ENCODE measurements at regions not wholly inside any gene's neighbourhood (a gene's known extent, or its start where the extent isn't known, plus 50 kb on each side); places are given as distances from the start of the nearest gene placed in this dataset.

DNA sequence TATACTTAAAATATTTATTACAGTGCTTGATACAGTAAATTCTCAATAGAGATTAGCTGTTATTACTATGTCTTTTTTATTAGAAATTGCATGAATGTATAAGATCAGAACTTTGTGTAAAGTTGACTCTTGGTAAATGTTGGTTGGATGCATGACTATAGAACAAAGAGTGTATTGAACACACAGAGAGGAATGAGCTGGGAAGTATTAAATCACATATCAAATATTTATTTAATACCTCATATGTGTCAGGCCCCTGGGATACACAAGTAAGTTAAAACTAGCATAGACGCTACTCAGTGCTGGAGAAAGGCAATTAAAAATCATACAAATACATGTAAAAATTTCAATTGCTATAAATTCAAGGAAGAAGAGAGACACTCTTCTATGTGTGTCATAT lies 550.7 kb upstream of the TLE4 start:
- H3K4me1 ChIP-seq (replicated peaks in 1 of 4; ENCODE audit: control insufficient read depth in 3 of 4, insufficient read depth in 4 of 4, low read length in 3 of 4) = peaks cover 0 to under 1% (median under 1%) of the 10 kb centered on the region in 4 experiments; a peak in 1 of 7 replicates
- H3K18ac ChIP-seq (ENCODE audit: extremely low read depth, low read length) = no peak overlapping the region
- H3K4ac ChIP-seq (replicated peaks; ENCODE audit: insufficient read length, low read depth, low read length) = no peak overlapping the region
- H3K4me3 ChIP-seq (ENCODE audit: extremely low read depth in 1 of 4, insufficient read depth in 2 of 4, low read depth in 3 of 4, low read length in 4 of 4) = no peak overlapping the region
- H3K14ac ChIP-seq (ENCODE audit: insufficient read length) = no peak overlapping the region
- no peak overlapping the region for H2BK120ac ChIP-seq (replicated peaks; ENCODE audit: low read depth, low read length)
- H2BK12ac ChIP-seq (ENCODE audit: low read depth, low read length) = no peak overlapping the region
- H3K56ac ChIP-seq (replicated peaks; ENCODE audit: insufficient read length, low read depth, low read length) = no peak overlapping the region
- CTCF ChIA-PET (ENCODE audit: partially characterized antibody) = no interaction called here
- POLR2A ChIA-PET (ENCODE audit: partially characterized antibody) = no interaction called here
- no peak overlapping the region for H4K8ac ChIP-seq (ENCODE audit: extremely low read depth, insufficient read depth, low read length)
- no peaks in the 10 kb centered on the region for H3K79me2 ChIP-seq (ENCODE audit: control insufficient read depth in 1 of 2, insufficient read depth in 2 of 2, low read length in 2 of 2)
- H3K9me3 ChIP-seq (ENCODE audit: insufficient read depth in 2 of 2, low read depth in 1 of 2, low read length in 1 of 2) = no peaks in the 10 kb centered on the region
- H4K91ac ChIP-seq (replicated peaks; ENCODE audit: insufficient read length, low read length) = no peak overlapping the region
- no peaks in the 10 kb centered on the region for H4K20me1 ChIP-seq (replicated peaks in 1 of 2; ENCODE audit: control insufficient read depth in 1 of 2, insufficient read depth in 2 of 2, low read length in 2 of 2)
- H2AK5ac ChIP-seq (ENCODE audit: low read depth, low read length) = no peak overlapping the region
- no peak overlapping the region for H4K5ac ChIP-seq (ENCODE audit: insufficient read length, low read depth, low read length)
- no peak overlapping the region for H2BK15ac ChIP-seq (ENCODE audit: low read length)
- H3K9ac ChIP-seq (replicated peaks in 1 of 4; ENCODE audit: extremely low read depth in 1 of 4, low read depth in 3 of 4, low read length in 3 of 4) = no peak overlapping the region
- no peaks in the 10 kb centered on the region for H3K79me1 ChIP-seq (ENCODE audit: low read depth, low read length)
- H2BK5ac ChIP-seq (ENCODE audit: low read depth, low read length) = no peak overlapping the region
- WGBS, 2 experiments (ENCODE audit: extremely low coverage in 1 of 2, insufficient coverage in 1 of 2, insufficient read length in 1 of 2, insufficient replicate concordance in 2 of 2, low coverage in 1 of 2, low lambda C conversion rate in 2 of 2, missing lambda C conversion rate in 1 of 2) = 86% methylated on average over 1 of the region's 1 CpG; no CpG with 5 or more reads in 1 of the 2 experiments
- no peak overlapping the region for H2BK20ac ChIP-seq (ENCODE audit: low read length)
- H3K23me2 ChIP-seq (ENCODE audit: low read depth, low read length) = no peaks in the 10 kb centered on the region
- no peak for FAIRE-seq
- no peak overlapping the region for H3K27ac ChIP-seq (ENCODE audit: low read depth, low read length)
- H3K36me3 ChIP-seq (ENCODE audit: control insufficient read depth in 2 of 4, insufficient read depth in 4 of 4, low read length in 3 of 4) = no peaks in the 10 kb centered on the region
- no peak for DNase-seq (ENCODE audit: low read depth in 1 of 2, low spot score in 2 of 2)
- H3K23ac ChIP-seq (ENCODE audit: insufficient read length) = no peak overlapping the region
- no peak overlapping the region for H2AFZ ChIP-seq (ENCODE audit: low read length)
- H3K4me2 ChIP-seq (ENCODE audit: insufficient read depth in 1 of 2, low read depth in 2 of 2, low read length in 2 of 2) = no peak overlapping the region
- H3K27me3 ChIP-seq (replicated peaks in 1 of 4; ENCODE audit: control insufficient read depth in 3 of 4, extremely low read depth in 1 of 4, insufficient read depth in 3 of 4, low read length in 3 of 4) = no peaks in the 10 kb centered on the region
- TF ChIP-seq ASH2L (IDR thresholded peaks at IDR 0.05; ENCODE audit: low read length) (no peak), BCL11A (IDR thresholded peaks at IDR 0.05; ENCODE audit: low read depth in 2 of 2, low read length in 2 of 2) (no peak), CHD1 (IDR thresholded peaks at IDR 0.05; ENCODE audit: low read depth, low read length) (no peak), FOSL1 (IDR thresholded peaks at IDR 0.05; ENCODE audit: insufficient read depth, low read depth, low read length) (no peak), EP300 (IDR thresholded peaks at IDR 0.05; ENCODE audit: borderline replicate concordance in 1 of 2, low read depth in 2 of 2, low read length in 2 of 2) (no peak), YY1 (IDR thresholded peaks at IDR 0.05; ENCODE audit: low read depth, low read length) (no peak), SP2 (IDR thresholded peaks at IDR 0.05; ENCODE audit: low read length) (no peak), SUZ12 (IDR thresholded peaks at IDR 0.05; ENCODE audit: low read length) (no peak), TBP (IDR thresholded peaks at IDR 0.05; ENCODE audit: low read depth, low read length) (no peak), SIX5 (IDR thresholded peaks at IDR 0.05; ENCODE audit: low read depth, low read length) (no peak), MAFK (IDR thresholded peaks at IDR 0.05; ENCODE audit: low read depth, low read length) (no peak), RFX5 (IDR thresholded peaks at IDR 0.05; ENCODE audit: borderline replicate concordance, low read depth, low read length) (no peak), HDAC2 (IDR thresholded peaks at IDR 0.05; ENCODE audit: borderline replicate concordance in 1 of 2, low read depth in 2 of 2, low read length in 2 of 2) (no peak)
- TF ChIP-seq, protein P1, sequence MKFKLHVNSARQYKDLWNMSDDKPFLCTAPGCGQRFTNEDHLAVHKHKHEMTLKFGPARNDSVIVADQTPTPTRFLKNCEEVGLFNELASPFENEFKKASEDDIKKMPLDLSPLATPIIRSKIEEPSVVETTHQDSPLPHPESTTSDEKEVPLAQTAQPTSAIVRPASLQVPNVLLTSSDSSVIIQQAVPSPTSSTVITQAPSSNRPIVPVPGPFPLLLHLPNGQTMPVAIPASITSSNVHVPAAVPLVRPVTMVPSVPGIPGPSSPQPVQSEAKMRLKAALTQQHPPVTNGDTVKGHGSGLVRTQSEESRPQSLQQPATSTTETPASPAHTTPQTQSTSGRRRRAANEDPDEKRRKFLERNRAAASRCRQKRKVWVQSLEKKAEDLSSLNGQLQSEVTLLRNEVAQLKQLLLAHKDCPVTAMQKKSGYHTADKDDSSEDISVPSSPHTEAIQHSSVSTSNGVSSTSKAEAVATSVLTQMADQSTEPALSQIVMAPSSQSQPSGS (IDR thresholded peaks at IDR 0.05; ENCODE audit: low read length) = no peak
